GM19043 (cell line): ENCODE measurements at regions not wholly inside any gene's neighbourhood (a gene's known extent, or its start where the extent isn't known, plus 50 kb on each side); places are given as distances from the start of the nearest gene placed in this dataset.
"Not testable (repeated sequence)": the region's sequence is repeated elsewhere in the genome, so short reads cannot be mapped to it uniquely, and the experiment has no call there.

Source experiments
- ATAC-seq: cut with Tn5 transposase; IDR thresholded peaks from one replicate; pipeline ENCODE4 v1.9.1; 2021; ENCODE audit warnings: low read depth; ENCODE audit not compliant: unreplicated experiment

DNA sequence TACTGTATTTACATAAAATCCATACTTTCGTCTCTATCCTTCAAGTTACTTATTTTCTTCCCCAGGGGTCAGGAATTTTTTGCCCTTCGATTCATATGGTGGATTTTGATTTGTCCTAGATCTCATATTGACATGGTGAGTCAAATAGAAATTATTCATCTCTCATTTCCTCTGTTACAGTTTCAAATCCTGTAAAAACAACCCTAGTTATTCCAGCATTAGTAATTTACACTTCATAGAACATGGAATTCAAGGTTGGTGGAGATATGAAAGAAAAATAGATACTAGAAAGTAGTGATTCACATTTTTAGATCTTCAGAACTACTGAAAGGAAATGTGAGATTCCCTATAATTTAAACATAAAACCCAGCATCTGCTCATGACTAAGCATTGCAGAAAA lies 1331.0 kb upstream of the CDH9 start:
- ATAC-seq: no peak

DNA sequence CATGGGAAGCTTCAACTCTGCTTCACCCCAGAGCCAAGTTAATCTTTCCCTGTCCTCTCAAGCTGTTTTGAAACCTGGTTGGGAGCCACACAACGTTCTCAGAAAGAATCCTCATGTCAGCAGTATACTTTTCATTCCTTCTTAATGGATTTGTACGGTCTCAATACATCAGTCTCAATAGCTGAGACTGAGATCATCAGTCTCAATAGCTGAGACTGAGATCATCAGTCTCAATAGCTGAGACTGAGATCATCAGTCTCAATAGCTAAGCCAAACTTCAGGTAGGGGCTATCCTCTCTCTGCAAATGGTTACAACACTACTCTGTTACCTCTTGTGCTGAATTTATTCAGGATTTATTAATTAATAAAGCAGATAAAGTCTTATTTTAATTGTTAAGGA lies 1317.4 kb upstream of the CDH9 start:
- ATAC-seq: no peak

DNA sequence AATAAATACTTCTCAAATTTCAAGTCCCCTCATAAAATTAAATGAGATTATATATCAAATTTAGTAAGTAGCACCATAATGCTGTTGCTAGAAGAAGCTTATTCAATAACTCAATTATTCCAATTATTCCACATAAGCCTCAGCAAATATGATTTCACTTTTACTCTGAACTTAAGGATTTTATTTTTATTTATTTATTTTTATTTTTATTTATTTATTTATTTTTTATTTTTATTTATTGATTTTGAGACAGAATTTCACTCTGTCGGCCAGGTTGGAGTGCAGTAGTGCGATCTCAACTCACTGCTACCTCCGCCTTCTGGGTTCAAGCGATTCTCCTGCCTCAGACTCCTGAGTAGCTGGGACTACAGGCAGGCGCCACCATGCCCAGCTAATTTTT lies 1308.3 kb upstream of the CDH9 start:
- no peak for ATAC-seq

DNA sequence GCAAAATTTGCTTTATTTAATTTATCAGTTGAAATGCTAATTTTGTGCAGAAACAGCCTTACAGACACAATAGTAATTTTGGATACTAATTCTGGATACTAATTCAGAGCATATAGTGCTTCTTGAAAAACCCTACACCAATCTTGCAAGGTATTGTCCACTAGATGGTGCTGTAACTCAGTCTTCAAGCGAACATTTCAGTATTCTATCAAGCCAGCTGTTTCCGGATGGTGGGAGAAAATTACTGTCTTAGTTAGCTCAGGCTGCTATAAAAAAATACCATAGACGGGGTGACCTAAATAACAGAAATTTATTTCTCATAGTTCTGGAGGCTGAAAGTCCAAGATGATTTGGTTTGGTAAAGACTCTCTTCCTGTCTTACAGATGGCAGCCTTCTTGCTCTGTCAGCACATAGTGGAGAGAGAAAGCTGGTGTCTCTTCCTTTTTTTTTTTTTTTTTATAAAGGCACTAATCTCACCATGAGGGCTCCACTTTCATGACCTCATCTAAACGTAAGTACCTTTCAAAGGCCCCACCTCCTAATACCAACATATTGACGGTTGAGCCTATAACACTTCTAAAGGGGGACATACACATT lies 1306.5 kb upstream of the CDH9 start:
- no peak for ATAC-seq

DNA sequence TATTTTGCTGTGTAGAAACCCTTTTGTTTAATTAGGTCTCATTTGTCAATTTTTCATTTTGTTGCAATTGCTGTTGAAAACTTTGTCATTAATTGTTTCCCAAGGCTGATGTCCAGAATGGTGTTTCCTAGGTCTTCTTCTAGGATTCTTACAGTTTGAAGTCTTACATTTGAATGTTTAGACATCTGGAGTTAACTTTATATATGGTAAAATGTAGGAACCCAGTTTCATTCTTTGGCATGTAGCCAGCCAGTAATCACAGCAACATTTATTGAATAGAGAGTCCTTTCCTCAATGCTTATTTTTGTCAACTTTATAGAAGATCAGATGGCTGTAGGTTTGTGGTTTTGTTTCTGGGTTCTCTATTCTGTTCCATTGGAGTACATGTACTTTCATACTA lies 1290.8 kb upstream of the CDH9 start:
- ATAC-seq: no peak

DNA sequence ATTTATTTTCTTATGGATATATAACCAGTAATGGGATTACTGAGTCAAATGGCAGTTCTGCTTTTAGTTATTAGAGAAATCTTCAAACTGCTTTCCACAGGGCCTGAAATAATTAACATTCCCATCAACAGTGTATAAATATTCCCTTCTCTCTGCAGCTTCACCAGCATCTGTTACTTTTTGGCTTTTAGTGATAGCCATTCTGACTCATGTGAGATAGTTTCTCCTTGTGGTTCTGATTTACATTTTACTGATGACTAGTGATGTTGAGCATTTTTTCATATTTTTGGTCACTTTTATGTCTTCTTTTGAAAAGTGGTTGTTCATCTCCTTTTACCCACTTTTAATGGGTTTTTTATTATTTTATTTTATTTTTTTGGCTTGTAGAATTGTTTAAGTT lies 1290.3 kb upstream of the CDH9 start:
- no peak for ATAC-seq

DNA sequence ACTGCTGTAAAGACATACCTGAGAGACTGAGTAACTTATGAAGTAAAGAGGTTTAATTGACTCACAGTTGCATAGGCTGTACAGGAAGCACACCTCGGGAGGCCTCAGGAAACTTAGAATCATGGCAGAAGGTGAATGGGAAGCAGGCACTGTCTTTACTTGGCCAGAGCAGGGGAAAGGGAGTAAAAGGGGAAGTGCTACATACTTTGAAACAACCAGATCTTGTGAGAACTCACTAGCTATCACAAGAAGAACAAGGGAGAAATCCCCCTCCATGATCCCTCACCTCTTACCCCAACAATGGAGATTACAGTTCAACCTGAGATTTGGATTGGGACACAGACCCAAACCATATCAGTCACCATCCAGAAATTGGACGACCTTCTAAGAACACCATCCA lies 1285.8 kb upstream of the CDH9 start:
- no peak for ATAC-seq

DNA sequence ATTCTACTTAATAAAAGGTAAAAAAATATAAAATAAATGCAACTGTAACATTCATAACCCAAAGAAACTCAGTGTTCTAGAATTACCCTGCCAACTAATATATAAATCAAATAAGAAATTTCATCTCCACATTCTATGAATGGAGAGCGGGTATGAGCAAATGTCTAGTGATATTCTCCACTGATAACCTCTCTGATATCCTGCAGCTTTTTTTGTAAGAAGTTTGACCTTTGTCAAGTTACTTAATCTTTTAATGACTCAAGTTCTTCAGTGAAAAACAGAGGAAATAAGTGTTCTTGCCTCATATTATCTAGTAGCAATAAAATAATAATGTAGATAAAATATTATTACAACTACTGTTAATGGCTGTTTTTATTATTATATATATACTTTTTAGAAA lies 1275.6 kb upstream of the CDH9 start:
- ATAC-seq: no peak

DNA sequence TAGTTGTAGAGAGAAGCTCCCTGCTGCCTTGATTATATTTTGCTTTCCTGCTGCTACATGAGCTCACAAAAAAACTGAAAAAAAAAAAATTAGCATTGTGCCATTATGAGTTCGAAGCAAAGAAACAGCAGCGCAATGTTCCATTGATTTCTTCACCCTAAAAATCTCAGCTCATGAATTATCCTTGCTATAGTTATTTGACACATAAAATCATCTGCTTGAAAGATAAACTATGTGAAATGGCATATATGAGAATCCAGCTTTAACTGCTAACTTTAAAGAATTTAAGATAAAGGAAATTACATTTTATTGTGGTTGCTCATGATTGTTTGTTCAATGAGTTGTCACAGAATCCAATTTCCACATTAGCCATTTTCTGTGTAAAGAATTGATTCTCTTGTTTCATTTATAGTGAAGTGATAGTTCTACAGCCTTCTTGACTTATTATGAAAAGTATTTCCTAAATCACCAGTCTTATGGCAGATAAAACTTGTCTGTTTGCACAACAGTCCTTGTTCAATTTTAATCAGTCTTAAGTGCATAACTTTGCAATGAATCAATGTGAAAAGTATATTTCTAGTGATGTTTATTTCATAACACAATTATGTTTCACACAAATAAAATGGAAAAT lies 1275.0 kb upstream of the CDH9 start:
- ATAC-seq: no peak

DNA sequence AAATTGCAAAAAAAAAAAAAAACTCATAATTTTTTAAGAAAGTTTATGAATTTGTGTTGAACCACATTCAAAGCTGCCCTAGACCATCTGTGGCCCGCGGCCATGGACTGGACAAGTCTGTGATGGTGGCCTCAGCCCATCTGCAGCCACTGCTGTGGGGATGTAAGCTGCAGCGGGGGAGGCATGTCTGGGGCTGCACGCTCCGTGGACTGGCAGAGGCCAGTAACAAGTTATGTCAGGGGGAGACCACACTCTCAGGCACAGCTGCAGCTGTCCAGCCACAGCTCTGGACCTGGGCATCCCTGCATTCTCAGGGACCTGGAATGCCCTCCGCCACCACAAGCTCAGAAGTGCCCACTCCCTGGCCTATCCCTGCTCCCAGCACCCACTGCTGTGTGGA lies 1272.3 kb upstream of the CDH9 start:
- no peak for ATAC-seq

DNA sequence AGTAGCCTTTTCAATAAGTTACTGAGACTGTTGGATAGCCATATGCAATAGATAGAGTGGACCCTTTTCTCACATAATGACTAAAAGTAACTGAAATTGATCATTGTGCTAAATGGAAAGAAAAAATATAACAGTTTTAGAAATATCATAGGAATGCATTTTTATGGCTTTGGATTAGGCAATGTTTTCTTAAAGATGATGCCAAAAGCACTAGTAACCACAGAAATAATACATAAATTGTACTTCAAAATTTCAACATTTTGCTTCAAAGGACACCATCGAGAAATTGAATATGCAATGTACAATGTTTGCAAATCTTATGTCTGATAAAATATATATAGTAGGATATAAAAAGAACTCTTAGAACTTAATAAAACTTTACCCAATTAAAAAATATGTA lies 1267.5 kb upstream of the CDH9 start:
- ATAC-seq: no peak

DNA sequence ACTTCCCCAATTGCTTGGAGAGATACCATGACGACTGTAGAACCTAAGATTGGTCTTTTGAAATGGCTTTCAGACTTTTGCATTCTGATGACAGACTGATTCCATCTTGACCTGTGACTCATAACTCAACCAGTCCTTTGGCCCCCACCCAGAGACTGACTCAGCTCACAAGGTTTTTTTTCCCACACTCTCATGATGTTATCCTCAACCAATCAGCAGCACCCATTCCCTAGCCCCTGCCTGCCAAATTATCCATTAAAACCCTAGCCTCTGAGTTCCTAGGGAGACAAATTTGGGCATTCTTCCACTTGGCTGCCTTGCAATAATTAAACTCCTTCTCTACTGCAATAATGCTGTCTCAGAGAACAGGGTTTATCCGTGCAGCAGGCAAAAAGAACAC lies 1263.3 kb upstream of the CDH9 start:
- no peak for ATAC-seq

DNA sequence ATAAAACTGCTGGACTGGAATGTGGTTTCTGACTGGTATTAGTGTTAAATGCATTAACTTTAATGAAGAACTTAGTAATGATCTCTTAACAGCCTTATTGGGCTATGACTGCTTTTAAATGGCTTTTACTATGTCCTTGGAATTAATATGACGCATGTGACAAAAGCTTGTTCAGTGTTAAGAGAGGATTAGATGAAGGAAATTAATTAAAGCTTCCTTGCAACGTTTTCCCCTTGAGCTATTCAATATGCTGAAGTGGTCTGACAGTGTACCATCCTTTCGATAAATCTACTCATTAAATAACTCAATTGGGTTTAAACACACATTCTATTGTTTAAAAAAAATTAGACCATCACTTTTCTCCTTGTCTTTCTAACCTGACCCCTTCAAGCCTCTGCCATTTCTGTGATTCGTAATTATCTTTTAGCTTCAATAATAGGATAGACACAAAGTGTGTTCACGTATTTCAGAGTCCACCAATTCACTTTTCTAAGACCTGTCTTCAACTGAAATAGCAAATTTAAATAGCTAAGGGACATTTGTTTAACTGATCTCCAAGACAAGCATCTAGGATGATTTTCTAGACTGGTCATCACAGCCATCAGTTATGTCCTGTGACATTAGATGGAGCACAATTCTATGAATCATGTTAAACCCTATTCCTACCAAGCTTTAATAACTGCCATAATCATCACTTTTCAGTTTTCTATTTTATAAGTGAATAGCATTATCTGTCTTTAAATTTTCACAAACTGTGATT lies 1258.0 kb upstream of the CDH9 start:
- no peak for ATAC-seq

DNA sequence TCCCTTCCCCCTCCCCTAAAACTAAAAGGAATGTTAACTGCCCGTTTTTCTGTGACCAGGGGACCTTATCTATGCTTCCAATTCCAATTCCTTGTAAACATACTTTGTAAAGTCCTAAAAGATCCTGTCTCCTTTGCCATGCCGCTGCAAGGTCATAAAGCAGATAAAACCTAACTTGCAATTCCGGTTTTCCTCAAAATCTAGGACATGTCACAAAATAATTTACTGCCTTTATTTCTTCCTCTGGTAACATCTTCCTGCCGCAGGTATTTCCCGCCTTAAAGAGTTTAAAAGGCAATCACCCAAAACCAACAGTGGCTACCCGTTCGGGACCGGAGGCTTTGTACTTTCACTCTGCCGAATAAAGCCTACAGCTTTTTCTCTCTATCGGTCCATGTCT lies 1248.6 kb upstream of the CDH9 start:
- not testable (repeated sequence) for ATAC-seq

DNA sequence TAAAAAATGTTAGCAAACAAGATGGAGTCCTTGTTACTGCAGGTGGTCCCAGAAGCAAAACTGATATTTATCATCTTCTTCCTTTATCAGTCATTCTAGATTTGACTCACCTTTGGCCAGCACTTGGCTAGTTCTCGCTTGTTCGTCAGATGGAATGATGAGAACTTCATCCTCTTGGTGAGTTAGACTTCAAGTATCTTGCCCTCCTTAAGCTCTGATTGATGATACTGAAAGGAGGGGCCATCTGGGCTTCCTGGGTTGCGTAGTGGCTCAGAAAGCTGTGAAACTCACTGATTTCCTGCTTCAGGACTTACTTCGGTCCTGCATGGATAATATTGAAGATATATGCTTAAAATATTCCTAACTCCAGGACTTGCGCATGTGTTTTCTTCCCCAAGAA lies 1248.2 kb upstream of the CDH9 start:
- no peak for ATAC-seq

DNA sequence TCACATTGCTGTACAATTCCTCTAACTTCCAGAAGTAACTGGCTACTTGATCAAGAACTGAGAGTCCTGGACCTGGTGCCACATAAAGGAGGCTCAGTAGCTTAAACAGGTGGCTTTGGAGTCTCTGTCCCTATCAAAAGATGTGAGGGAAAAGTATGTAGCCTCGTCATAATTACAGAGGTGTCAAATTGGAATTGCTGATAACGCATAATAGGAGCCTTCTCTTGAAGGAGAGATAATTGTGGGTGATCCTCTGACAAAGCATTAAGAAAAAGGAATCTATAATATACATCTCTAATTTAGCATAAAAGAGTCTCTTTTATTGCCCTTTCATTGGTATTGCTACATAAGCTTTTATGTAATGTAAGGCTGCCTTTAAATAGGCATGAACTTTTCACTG lies 1246.4 kb upstream of the CDH9 start:
- ATAC-seq: no peak

DNA sequence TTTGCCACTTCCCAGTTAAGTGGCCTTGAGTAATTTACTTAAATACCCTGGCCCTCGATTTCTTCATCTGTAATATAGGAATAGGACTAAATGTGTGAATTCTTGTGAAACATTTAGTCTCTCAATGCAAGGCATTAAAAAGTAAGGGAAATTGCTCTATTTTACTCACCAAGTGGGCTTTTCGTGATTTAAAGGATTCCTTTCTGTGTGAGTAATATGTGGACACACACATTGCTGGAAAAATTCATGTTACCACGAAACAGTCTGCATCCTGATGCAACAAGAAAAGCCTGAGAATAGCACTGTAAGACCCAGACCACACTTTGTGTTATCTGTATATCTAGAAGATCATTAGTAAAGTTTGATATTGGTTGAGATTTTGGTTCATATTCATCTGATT lies 1243.0 kb upstream of the CDH9 start:
- no peak for ATAC-seq

DNA sequence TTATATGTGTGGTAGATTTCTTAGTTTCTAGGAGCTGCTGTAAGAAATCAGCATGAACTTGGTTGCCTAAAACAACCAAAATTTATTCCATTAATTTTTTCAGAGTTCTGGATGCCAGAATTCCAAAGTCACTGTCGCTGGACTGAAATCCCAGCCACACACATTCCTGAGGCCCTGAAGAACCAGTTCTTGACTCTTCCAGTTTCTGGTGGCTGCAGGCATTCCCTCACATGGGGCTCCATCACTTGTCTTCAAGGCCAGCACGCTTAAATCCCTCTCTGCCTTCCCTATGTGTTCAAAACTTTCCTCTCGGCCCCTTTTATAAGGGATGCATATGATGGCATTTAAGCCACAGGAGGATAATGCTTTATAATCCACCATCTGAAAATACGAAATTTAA lies 1237.5 kb upstream of the CDH9 start:
- no peak for ATAC-seq

DNA sequence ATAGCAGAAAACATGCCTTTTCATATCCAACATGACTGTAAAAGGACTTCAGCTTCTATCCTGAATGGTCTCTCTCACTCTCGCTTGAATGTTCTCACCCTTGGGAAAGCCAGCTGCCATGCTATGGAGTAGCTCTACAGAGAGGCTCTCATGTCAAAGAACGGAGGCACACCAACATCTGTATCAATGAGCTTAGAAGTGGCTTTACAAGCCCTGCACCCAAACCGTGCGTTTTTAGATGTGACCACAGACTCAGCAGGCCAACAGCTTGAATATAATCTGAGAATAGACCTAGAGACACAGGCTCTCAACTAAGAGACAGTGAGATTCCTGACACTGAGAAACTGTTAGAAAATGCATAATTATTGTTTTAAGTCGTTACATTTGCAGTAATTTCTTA lies 1231.6 kb upstream of the CDH9 start:
- no peak for ATAC-seq

DNA sequence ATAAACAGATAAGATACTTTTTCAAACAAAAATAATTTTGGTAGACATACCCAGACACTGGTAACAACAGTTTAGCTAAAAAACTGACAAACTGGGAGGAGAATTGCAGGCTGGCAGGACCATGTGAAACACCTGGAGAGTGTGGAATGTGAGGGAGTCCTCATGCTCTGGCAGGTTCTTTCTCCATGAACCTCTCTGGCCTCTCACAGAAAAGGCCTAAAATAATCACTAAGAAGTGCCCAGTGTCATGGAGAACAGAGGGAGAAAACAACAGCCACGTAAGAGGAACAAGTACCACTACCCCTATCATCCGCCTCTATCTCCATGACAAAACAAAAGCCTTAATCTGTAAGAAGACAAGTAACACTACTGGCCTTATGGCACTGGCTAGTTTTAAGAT lies 1227.5 kb upstream of the CDH9 start:
- no peak for ATAC-seq

DNA sequence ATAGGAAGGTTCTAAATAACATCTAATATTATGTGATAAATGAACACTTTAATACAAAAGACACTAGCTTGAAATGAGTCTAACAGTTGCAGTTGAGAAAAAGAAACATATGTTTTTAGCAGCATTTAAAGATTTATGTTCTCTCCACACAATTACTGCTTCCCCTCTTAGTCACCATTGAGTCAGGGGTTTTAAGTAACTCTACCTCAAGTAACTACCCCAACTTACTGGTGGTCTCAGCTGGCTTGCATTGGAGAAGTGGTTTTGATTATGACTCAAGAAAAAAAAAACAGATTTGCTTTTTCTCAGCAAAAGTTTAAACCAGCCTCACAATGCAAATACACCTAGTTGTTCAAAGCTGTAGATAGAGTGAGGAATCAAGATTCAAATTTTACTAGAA lies 1216.5 kb upstream of the CDH9 start:
- no peak for ATAC-seq

DNA sequence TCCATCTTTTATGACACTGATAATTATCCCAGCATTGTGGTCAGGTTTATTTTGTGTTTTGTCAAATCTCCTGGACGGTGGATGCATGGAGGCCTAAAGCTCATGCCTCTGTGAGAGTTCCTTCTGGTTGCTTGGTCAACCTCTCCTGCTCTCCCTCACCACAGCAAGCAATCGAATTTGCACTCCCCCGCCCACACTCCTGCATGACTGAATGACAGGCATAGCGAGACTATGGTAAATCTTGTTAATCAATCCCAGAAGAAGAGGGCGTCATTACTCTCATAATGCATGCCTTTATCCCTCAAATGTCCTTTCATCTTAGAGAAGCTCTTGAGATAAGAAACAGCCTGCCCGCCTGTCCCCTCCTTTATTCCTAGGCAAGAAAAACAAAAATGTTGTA lies 1215.0 kb upstream of the CDH9 start:
- no peak for ATAC-seq
